ENCODE measurements at regions not wholly inside any gene's neighbourhood (a gene's known extent, or its start where the extent isn't known, plus 50 kb on each side); places are given as distances from the start of the nearest gene placed in this dataset.
"Not testable (repeated sequence)": the region's sequence is repeated elsewhere in the genome, so short reads cannot be mapped to it uniquely, and the experiment has no call there.

DNA sequence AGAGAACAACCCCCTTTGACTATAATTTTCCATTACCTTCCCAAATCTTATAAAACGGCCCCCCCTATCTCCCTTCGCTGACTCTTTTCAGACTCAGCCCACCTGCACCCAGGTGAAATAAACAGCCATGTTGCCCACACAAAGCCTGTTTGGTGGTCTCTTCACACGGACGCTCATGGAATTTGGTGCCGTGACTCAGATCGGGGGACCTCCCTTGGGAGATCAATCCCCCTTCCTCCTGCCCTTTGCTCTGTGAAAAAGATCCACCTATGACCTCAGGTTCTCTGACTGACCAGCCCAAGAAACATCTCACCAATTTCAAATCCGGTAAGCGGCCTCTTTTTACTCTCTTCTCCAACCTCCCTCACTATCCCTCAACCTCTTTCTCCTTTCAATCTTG, 146.8 kb upstream of the TRIB2 start:
- DNase-seq = not testable (repeated sequence)

DNA sequence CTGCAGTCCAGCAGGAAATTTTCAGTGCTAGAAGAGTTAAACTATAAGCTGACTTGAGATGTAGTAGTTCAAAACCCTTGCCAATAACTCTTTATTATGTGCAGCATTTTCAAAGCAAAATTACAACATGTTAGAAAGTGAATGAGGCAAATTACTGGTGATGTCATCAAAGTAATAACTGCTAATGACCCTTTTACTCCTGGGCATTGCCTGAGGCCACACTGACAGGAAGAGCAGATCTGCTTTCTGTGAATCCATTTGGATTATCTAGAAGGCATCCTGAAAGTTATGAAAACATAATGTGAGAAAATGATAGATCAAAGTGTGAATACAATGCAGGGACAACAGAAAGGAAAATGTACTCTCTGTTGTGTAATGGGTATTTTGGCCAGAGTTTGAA, 139.6 kb upstream of the TRIB2 start:
- DNase-seq = no peak

DNA sequence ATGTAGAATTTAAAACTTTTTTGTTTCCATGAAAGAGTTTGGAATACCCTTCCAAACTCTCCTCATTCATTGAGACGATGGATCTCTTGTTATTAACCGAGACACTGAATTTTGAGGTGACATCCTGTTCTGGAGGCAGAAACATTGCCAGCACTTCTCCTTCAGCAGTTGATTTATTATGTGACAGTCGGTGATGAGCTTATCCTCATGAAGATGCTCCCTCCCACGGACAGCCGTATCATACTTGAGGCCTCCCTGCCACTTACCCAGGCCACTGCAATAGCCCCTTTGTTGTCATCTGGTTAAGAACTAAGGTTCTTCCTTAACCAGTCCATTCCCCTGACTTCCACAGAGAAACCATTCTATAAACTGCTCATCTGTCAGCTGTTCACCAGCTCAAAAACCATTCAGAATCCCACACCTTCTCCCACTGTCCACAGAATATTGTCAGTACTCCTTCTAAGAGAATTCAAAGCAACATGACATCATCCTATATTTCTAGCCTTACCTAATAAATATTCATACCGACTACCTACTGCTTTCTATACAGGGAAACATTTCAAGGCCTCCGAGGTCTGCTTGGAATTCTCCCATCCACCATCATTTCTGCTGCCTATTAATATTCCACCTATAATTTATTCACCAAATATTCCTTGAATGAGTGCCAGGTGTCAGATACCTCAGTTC, 139.0 kb upstream of the TRIB2 start:
- DNase-seq = no peak

DNA sequence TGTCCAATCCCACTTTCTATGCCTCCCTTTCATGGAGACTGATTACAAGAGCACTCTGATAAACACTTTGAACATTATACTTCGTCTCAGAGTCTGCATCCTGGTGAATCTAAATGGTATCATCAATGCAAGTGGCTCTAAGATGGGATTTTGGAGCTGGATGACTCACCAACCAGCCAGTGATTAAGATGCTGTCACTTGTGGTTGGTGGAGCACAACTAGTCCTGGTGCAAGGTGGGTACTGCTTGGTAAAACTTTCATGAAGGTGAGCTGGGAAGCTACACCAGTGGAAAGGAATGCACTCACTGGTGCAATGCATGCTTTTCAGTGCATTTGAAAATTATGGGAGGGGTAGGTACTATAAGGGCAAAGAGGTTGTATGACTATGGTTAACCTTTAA, 137.7 kb upstream of the TRIB2 start:
- DNase-seq = no peak

DNA sequence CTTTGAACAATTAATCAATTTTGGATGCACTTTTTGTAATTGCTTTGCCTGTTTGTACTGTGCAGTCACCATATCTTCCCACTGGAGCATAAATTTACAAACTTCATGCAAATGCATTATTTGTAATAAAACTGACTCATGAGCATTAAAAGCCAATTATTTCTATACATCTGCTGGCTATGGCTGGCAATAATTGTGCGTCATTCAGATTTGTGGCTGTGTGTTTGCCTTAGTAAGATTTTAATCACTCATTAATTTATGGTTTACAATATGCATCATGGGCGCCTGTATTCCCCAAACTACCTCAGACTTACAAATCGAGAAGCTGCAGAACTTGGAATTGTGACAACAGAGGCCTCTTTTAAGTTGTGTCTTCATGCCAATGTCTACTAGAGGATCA, 132.4 kb upstream of the TRIB2 start:
- no peak for DNase-seq

DNA sequence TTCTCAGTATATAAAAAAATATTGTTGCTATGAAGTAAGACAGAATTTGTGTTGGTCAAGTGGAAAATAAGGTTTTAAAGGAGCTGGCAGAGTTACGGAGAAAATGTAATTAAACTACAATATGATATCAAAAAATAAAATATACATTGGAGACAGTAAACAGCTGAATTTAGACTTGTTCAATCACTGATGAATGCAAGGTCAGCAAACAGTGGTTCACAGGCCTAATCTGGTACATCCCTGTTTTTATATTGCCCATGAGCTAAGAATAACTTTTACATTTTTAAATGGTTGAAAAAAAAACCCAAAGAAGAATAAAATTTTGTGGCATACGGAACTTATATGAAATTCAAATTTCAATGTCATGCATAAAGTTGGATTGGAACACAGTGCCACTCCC, 131.0 kb upstream of the TRIB2 start:
- no peak for DNase-seq

DNA sequence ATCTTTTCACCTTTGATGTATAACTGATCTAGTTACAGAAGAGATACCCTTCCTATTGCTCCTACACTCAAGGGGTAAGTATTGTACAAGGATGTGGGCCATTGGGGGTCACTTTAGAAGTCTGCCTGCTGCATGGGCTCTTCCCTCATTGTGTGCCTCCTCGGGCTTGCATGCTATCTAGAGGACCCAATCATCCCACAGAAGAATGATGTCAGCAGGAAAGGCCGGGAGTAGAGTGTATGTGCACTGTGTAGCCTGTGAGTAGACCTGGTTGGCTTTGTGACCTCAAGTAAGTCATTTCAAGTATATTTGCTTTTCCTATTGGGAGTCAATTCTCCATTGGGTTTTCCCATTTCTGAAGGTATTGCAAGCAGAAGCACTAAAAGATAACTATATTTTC, 129.5 kb upstream of the TRIB2 start:
- no peak for DNase-seq

DNA sequence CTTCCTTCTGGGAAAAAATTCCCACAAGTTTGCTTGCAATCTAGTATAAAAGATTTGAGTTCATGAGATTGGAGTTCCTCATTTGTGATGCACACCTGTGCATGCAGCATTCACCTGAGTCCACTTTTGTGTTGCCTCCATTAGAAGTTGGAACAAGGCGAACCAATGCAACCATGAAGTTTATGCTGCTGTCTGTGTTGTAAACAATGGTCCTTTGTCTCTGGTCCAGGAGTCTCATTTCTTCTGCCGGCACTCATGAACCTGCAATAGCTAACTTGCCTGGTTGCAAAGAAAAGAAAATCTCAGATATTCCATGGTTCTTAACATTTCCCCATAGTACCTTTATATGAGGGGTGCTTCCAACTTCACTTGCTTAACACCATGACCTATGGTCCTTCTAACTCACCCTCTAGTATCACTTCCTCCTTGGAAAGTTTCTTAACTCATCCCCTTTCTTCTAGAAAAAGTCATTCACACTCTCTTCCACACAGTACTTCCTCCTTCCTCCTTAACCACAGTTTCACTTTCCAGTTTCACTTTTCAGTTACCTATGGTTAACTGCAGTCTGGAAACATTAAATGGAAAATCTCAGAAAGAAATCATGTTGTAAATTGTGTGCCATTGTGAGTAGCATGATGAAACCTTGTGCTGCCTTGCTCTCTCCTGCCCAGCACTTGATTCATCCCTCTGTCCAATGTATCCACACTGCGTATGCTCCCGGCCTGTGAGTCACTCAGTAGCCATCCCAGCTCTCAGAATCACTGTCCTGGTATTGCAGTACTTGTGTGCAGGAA, 128.8 kb upstream of the TRIB2 start:
- no peak for DNase-seq

DNA sequence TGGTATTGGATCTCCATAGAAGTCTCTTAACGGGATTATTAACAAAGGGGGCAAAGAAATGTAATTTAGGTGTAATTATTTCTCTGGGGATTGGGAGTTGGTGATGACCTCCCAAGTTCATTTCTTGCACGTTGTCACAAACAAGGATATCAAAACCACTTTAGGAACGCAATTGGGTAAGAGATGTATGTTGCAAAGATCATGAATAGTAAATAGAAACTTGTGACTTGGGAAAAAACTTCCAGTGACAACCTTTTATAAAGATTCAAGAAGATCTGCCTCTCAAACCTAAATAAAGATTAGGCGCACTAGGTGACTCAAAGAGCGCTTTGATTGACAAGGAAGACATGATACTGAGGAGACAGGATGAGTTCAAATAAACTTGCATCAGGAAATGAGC, 127.8 kb upstream of the TRIB2 start:
- no peak for DNase-seq

DNA sequence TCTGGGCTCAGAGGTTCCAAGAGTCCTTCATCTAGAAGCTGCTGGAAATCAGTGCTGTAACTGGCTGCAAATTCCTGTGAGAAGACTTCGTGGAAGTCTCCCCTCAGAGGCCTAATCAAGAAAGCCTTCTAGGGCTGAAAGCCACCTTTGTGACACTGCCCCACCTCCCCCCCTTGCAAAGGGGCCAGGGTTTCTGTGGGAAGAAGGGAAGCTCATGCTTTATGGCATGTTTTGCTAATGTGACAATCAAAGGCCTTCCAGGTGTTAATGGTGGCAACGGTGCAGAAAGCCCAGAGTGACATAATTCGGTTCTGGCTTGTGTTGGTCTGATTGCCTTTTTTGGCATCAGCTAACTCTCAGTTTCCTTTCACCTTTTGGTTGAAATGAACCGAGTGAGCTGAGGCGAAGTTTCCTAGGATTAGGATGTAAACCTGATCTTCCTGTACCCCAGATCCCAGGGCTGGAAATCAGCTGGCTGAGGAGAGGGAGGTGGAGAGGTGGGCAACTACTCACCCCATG, 126.9 kb upstream of the TRIB2 start:
- no peak for DNase-seq

DNA sequence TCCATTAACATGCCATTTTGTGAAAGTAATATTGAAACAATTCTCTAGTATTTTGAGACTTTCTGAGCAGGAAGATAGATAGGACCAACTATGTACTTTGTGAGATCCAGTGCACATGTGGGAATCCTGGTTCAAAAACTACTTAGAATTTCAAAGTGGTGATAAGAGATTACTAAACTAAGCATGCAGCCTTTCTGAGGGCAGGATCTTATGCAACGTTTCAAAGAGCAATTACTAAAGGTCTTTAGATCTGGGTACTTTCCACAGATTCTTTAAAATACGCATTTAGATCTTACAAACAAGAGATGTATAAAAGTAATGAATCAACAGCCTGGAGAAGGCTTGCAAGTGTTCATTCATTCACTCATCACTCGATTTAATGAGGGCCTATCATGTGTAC, 124.4 kb upstream of the TRIB2 start:
- no peak for DNase-seq

DNA sequence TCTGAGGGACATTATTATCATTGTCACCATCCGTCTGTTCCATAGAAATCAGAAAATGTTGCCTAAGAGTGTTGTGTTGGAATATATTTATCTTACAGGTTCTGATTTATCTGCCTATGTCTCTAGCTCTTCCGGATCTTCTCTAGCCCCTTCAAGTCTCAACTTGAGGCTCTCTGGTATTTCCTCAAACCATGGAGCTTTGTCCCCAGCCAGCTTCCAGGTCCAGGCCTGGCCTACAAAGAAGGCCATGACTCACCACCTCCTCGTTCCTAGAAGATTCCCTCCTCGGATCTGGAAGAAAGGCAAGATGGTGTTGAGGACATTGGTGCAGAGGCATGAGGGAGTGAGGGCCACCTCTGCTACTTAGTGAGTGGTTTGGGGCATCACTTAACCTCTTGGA, 122.1 kb upstream of the TRIB2 start:
- DNase-seq = no peak

DNA sequence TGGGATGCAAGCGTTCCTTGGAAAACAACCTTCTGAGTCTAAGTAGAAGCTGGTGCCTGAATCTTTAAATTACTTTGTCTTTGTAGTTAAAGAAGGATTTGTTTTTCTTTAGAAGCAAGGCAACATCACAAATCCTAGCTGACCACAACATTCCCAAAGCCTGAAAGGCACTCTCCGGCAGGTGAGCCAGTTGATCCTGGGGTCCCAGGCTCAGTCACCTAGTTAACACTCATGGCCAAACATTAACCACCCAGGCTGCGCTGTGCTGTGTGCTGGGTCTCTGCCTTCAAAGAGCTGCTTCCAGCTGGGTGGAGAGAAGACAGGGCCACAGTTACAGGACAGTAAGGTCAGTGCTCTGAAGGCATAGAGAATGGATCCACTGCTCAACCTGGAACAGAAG, 120.0 kb upstream of the TRIB2 start:
- no peak for DNase-seq

DNA sequence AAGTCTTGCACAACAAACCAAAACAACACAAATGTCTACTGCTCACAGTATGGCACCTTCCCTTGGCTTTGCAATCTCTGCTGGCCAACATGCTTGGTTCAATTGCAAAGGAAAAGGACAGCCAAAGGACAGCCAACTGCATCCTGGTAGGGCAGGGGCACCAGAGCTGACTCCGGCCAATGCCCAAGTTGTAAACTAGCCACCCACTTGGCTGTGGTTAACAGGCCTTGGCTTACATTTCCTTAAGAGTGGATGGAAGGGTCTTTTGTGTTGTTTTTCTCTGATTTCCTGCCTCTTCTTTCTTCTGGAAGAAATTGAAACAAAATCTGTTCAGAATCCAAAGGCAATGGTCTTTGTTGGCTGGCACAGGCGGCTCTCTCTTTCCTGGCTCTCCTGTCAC, 119.1 kb upstream of the TRIB2 start:
- DNase-seq = no peak

DNA sequence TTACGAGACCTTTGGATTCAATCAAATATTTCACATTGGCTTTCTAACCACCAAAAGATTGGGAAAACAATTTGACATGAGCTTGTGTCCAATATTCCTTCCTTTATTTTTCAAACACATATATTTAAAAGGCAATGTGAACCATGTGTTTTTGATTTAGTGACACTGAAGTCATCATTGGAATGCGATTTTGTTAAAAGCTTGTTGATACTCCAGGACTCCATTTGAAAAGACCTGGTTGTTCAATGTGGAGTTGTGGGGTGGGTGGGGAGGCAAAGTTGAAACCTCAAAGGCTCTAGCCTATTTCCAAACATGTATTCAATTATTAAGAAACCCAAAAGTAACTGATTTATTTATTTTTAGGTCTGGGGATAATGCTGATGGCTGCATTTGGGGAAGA, 114.1 kb upstream of the TRIB2 start:
- DNase-seq = no peak

DNA sequence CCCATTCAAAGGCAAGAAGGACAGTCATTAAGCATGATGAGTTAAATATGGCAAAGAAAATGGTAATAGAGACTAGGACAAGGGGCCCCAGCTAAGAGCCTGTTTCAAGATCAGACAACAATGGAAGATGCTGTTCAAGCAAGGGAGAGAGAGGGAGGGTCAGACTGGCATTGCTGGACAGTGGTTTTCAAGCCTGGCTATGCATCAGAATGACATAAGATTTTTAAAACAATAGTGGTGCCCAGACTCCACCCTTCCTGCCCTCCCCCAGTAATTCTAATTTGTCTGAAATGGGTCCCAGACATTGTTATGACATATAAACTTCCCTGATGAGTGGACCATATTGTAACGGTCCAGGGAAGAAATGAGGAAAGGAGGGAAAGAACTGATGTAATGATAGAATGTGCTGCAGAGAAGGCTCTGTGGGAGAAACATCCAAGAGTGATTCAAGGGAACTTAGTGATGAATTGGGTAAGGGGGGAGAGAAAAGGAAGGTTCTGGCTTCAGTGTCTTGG, 112.9 kb upstream of the TRIB2 start:
- no peak for DNase-seq

DNA sequence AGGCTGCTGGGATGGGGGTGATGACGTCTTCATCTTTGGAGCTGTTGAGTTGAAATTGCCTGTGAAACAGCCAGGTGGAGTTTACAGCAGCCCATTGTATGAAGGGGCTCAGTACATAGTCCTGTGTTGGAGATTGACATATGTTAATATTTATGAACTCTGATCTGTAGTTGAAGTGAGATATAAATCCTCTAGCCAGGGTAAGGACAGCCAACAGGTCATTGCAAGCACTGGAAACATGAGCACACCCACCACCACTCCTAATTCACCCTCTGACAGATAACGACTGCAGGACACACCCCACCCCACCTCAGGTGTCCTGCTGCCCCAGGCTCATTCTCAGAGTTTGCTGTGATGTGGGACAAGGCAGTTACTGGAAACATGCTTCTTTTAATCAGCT, 112.4 kb upstream of the TRIB2 start:
- DNase-seq = no peak

DNA sequence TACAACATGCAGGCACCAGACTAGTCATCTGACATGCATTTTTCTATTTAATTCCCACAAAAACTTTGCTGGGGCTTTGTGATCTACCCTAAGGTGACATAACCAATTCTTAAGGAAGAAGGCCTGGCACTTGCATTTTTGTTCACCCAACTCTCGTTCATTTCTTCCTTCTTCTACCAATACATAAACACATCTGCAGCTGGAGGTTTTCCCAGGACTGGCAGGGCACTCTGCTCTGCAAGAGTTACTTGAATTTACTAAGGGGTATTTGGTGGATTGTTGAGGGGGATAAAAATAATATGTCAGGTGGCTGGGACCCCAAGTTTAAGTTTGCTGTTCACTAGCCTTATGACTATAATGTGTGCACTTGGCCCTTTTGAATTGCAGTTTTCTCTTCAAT, 111.4 kb upstream of the TRIB2 start:
- no peak for DNase-seq

DNA sequence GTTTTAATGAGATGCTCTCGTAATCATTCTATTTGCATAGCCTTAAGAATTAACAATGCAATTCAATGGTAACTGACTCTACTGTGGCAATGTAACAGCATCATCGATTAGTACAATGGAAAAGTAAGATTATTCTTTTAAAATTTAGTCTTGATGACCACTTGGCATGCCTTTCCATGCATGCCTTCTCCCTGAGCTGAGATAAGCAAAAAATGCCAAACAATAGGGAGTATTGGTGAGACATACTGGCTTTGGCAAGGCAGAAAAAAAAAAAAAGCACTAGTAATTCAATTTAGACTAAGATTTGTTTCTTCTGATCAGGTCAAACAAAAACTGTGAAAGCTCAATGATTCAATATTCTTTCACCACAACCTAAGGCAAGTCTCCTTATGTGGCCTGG, 110.8 kb upstream of the TRIB2 start:
- DNase-seq = no peak

DNA sequence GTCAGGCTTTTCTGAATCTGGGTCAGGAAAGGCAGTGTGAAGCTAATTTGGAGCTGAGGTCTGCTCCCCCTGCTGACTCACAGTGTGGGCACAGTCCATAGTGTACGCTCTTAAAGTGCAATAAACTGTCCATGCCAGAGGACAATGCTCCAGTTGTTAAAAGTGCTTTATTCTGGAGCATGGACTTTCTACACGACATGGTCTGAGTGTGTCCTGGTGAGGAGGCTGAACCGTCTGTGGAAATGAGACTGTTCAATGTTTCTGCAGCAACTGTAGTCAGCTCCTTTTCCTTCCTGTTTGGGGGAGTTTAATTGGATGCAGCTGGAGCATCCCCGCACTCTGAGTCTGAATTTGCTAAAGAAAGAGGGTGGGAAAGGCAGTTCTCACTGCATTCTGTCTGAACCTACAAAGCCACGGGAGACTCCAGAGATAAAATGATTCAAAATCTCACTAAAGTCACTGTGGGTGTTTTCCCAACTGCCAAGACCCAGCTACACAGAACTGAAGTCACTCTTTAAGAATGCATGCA, 110.2 kb upstream of the TRIB2 start:
- no peak for DNase-seq

DNA sequence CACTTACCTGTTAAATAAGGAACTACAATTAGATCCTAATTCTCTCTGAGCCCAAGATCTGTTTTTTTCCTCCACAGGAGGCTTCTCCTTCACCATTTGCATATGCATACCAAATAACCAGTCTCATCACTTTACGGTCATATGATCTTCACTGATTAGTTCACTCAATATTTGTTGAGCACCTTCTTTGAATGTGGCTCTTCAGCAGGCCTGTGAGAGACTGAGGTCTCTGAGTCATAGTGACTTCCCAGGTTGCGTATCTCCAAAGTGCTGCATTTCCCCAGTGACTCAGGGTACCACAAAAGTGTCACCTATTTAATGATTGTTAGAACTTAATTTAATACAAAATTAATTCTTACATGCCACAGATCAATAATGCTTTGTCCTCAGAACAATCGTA, 108.8 kb upstream of the TRIB2 start:
- DNase-seq = no peak

DNA sequence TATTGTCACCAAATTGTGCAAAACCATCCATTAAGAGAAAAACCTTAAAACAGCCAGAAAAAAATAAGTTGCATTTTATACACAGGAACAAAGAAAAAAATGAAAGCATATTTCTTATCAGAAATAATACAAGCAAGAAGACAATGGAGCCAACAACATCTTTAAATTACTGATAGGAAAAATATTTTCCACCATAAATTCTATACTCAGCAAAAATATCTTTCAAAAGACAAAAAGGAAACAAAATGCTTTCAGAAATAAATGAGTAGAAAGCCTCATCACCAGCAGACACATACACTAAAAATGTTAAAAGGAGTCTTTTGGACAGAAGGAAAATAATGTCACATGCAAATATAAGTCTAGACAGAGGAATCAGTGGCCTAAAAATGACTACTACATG, 106.4 kb upstream of the TRIB2 start:
- no peak for DNase-seq

DNA sequence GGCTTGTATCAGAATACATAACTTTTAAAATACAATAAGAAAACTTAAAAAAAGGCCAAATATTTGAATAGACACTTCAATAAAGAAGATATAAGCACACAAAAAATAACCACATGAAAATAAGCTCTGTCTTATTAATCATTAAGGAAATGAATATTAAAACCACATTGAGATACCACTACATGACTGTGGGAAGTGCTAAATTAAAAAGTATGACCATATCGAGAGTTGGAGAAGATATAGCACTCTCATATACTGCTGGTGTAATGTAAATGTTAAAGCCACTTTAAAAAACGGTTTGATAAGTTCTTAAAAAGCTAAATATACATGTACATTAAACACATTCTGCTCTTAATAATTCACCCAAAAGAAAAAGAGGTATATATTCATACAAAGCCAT, 104.6 kb upstream of the TRIB2 start:
- no peak for DNase-seq

DNA sequence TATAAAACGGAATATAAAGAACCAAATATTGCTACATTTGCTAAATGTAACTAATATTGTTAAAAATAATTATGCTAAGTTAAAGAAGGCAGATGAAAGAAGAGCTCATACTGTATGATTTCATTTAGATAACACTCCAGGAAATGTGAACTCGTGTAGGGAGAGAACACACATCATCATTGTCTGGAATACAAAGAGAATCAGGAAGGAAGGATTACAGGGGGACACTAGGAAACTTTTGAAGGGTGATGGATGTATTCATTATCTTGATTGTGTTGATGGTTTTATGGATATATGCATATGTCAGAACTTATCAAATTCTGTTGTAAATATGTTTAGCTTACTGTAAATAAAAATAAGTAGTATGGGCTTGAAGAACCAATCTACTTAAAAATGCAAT, 104.1 kb upstream of the TRIB2 start:
- DNase-seq = no peak

All from stimulated activated CD4-positive, alpha-beta T cell treated with anti-CD3 and anti-CD28 coated beads, Interleukin-12 subunit alpha, Interleukin-12 subunit beta, amount 100 ng/mL, for 4 hours (primary cell).